Ishikawa (cell line): ENCODE measurements at regions not wholly inside any gene's neighbourhood (a gene's known extent, or its start where the extent isn't known, plus 50 kb on each side); places are given as distances from the start of the nearest gene placed in this dataset.

ENCODE experiments used
- CEBPB ChIP-seq: IDR thresholded peaks from 2 replicates; pipeline ENCODE4 v1.6.1; 2012
- CREB1 ChIP-seq: IDR thresholded peaks from 2 replicates; pipeline ENCODE4 v1.6.1; 2012; ENCODE audit warnings: low read depth
- EGR1 ChIP-seq: IDR thresholded peaks from 2 replicates; pipeline ENCODE4 v1.6.1; 2012
- EP300 ChIP-seq: IDR thresholded peaks from 2 replicates; pipeline ENCODE4 v1.6.1; 2012; ENCODE audit warnings: borderline replicate concordance
- FOXM1 ChIP-seq: IDR thresholded peaks from 2 replicates; pipeline ENCODE4 v1.6.1; 2012; ENCODE audit warnings: low read depth, borderline replicate concordance
- NFIC ChIP-seq: IDR thresholded peaks from 2 replicates; pipeline ENCODE4 v1.6.1; 2012
- RAD21 ChIP-seq: IDR thresholded peaks from 2 replicates; pipeline ENCODE4 v1.6.1; 2012; ENCODE audit warnings: low read depth
- TAF1 ChIP-seq: IDR thresholded peaks from 2 replicates; pipeline ENCODE4 v1.6.1; 2012; ENCODE audit warnings: low read depth, mild to moderate bottlenecking
- TCF12 ChIP-seq: IDR thresholded peaks from 2 replicates; pipeline ENCODE4 v1.6.1; 2012; ENCODE audit warnings: low read depth
- TEAD4 ChIP-seq: IDR thresholded peaks from 2 replicates; pipeline ENCODE4 v1.6.1; 2012
- YY1 ChIP-seq: IDR thresholded peaks from 2 replicates; pipeline ENCODE4 v1.6.1; 2012; ENCODE audit warnings: low read depth
- ZBTB7A ChIP-seq: IDR thresholded peaks from 2 replicates; pipeline ENCODE4 v1.6.1; 2012; ENCODE audit warnings: low read depth
- TF ChIP-seq, protein P1 (sequence below): IDR thresholded peaks from 2 replicates; pipeline ENCODE4 v1.6.1; 2012
- TF ChIP-seq, protein P2 (sequence below): IDR thresholded peaks from 2 replicates; pipeline ENCODE4 v1.6.1; 2012; ENCODE audit warnings: low read depth, mild to moderate bottlenecking
- TF ChIP-seq, protein P3 (sequence below): IDR thresholded peaks from 2 replicates; pipeline ENCODE4 v1.6.1; 2012

DNA sequence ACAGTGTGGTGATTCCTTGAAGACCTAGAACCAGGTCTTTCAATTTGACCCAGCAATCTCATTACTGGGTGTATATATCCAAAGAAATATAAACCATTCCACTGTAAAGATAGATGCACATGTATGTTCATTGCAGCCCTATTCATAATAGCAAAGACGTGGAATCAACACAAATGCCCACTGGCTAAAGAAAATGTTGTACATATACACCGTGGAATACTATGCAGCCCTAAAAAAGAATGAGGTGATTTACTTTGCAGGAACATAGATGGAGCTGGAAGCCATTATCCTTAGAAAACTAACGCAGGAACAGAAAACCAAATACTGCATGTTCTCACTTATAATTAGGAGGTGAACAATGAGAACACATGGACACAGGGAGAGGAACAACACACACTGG is 278.0 kb upstream of the KCND2 start:
- TF ChIP-seq YY1, result no peak
- no peak for TF ChIP-seq TCF12
- TF ChIP-seq, protein P1, sequence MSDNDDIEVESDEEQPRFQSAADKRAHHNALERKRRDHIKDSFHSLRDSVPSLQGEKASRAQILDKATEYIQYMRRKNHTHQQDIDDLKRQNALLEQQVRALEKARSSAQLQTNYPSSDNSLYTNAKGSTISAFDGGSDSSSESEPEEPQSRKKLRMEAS, result no peak

DNA sequence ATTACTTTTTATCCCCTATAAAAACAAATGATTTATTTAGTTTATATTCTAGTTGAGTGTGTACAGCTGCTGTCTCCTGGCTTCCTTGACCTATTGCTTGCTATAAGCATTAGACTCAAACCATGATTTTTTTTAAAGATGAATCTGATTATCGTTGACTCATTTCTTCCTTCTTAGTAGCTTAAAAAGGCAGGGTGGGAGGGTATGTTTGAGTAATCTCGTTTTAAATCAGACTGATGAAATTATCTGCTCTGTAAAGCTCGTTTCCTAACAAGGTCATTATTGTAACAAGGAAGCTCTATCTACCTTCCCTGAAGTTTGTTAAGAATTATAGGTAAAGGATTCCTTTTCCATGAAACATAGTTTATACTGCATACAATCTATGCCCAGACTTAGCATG is 276.3 kb upstream of the KCND2 start:
- TF ChIP-seq FOXM1 (no peak), ZBTB7A (no peak)

DNA sequence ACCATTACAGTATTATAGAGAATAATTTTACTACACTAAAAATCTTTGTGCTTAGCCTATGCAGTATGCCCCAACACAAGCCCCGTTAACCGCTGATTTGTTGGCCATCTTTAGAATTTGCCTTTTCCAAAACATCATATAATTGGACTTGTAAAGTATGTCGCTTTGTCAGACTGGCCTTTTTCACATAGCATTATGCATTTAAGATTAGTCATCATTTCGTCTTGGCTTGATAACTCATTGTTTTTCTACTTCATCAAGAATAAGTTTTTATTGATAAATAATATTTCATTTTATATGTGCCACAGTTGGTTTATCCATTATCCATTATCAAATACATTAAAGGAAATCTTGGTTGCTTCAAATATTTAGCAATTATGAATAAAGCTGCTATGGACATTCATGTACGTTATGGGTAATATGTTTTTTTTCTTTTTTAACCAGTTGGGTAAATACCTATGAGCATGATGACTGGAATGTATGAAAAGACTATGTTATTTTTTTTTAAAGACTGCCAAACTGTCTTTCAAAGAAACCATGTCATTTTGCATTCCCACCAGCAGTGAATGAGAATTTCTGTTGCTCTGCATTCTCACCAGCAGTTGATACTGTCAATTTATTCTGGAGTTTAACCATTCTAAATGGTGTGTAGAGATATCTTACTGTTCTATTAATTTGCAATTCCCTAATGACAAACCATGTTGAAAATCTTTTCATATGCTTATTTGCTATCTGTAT is 273.1 kb upstream of the KCND2 start:
- TF ChIP-seq EGR1, result no peak
- TF ChIP-seq TEAD4, result no peak
- TF ChIP-seq YY1, result no peak
- TF ChIP-seq, protein P2, sequence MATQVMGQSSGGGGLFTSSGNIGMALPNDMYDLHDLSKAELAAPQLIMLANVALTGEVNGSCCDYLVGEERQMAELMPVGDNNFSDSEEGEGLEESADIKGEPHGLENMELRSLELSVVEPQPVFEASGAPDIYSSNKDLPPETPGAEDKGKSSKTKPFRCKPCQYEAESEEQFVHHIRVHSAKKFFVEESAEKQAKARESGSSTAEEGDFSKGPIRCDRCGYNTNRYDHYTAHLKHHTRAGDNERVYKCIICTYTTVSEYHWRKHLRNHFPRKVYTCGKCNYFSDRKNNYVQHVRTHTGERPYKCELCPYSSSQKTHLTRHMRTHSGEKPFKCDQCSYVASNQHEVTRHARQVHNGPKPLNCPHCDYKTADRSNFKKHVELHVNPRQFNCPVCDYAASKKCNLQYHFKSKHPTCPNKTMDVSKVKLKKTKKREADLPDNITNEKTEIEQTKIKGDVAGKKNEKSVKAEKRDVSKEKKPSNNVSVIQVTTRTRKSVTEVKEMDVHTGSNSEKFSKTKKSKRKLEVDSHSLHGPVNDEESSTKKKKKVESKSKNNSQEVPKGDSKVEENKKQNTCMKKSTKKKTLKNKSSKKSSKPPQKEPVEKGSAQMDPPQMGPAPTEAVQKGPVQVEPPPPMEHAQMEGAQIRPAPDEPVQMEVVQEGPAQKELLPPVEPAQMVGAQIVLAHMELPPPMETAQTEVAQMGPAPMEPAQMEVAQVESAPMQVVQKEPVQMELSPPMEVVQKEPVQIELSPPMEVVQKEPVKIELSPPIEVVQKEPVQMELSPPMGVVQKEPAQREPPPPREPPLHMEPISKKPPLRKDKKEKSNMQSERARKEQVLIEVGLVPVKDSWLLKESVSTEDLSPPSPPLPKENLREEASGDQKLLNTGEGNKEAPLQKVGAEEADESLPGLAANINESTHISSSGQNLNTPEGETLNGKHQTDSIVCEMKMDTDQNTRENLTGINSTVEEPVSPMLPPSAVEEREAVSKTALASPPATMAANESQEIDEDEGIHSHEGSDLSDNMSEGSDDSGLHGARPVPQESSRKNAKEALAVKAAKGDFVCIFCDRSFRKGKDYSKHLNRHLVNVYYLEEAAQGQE, result no peak
- TF ChIP-seq TCF12, result no peak
- TF ChIP-seq, protein P3, sequence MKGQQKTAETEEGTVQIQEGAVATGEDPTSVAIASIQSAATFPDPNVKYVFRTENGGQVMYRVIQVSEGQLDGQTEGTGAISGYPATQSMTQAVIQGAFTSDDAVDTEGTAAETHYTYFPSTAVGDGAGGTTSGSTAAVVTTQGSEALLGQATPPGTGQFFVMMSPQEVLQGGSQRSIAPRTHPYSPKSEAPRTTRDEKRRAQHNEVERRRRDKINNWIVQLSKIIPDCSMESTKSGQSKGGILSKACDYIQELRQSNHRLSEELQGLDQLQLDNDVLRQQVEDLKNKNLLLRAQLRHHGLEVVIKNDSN, result no peak
- TF ChIP-seq EP300, result no peak
- TF ChIP-seq CEBPB, result no peak
- no peak for TF ChIP-seq TAF1
- TF ChIP-seq, protein P1, result no peak
- no peak for TF ChIP-seq ZBTB7A
- TF ChIP-seq RAD21, result no peak
- TF ChIP-seq NFIC, result no peak
- no peak for TF ChIP-seq FOXM1
- TF ChIP-seq CREB1, result no peak

DNA sequence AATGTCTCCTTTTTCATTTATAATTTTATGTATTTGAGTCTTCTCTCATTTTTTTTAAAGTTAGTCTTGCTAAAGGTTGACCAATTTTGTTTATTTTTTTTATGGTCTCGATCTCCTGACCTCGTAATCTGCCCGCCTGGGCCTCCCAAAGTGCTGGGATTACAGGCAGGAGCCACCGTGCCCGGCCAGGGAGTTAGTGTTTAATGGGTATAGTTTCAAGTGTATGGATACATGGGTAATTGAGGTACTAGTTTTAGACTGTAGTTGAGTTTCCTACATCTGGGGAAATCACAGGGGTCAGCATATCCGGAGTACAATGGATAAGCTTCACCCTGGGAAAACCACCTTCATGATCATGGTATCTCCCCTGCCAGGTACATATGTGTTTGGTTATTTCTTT is 267.3 kb upstream of the KCND2 start:
- no peak for TF ChIP-seq TAF1
- TF ChIP-seq, protein P1, result no peak
- TF ChIP-seq CREB1, result no peak

DNA sequence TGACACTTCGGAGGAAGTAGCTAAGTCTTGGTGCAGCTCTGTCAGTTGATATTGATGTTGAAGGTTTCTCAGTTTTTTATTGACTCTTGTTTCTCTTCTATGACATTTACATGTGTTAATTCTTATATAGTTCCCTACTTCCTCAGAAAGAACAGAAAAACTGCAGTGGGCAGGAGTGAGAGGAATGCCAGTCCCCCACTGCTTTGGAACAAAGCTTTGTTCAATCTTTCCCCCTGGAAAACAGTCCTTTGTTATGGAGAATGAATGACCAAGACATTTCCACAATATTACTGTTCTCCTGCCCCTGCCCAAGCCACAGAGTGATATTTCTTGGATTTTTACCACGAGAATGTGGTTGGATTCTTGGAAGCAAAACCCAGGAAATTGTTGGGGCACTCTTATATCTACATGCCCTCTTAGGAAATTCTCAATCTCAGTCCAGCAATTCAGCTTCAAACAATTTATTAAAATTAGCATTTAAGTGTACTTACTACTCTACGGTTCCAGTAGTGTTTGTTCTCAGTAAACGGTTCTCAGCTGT is 258.0 kb upstream of the KCND2 start:
- TF ChIP-seq YY1, result no peak
- TF ChIP-seq TAF1, result no peak
- TF ChIP-seq RAD21, result no peak
- TF ChIP-seq NFIC, result no peak
- no peak for TF ChIP-seq FOXM1
- TF ChIP-seq, protein P1, result no peak
- TF ChIP-seq CEBPB, result no peak
- TF ChIP-seq EGR1, result no peak
- TF ChIP-seq EP300, result no peak
- no peak for TF ChIP-seq TCF12
- TF ChIP-seq, protein P2, result no peak
- no peak for TF ChIP-seq ZBTB7A
- no peak for TF ChIP-seq TEAD4
- TF ChIP-seq, protein P3, result no peak
- TF ChIP-seq CREB1, result no peak

DNA sequence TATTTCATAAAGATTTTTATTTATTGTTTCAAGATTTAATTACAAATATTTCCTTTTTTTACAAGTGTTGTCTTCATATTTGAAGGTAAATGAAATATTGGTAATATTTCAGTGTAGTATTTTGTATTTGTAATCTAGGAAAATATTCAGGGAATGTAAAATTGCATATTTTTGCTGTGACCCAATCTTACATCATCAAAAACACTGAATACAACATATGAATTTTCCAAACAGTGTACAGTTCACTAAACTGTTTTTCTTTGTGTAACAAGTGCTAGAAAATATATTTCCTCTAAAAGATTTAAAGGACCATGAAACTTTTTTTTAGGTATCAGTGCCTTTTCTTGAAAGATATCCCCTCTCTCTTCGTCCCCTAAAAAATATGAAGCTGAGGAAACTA is 251.9 kb upstream of the KCND2 start:
- TF ChIP-seq, protein P3, result no peak
- TF ChIP-seq EGR1 (no peak), EP300 (no peak), YY1 (no peak), TCF12 (no peak), TAF1 (no peak), TEAD4 (no peak), CEBPB (no peak), FOXM1 (no peak), ZBTB7A (no peak), RAD21 (no peak), CREB1 (no peak), NFIC (no peak)
- TF ChIP-seq, protein P2, result no peak
- TF ChIP-seq, protein P1, result no peak
